WTC11 (cell line): ENCODE measurements at regions not wholly inside any gene's neighbourhood (a gene's known extent, or its start where the extent isn't known, plus 50 kb on each side); places are given as distances from the start of the nearest gene placed in this dataset.

ENCODE experiments used
- ATAC-seq: fragments of 200-7000 bp; cut with Tn5 transposase; 2 replicates; pipeline ENCODE4 v1.10.0; 2021; ENCODE audit warnings: mild to moderate bottlenecking, moderate library complexity
- CTCF ChIA-PET: fragments of 300-600 bp; sonication (Branson Sonifier 250); formaldehyde crosslinking; loops from one replicate; lab custom pipeline; 2021; ENCODE audit warnings: antibody characterized with exemption; lab: Charles Lee
- POLR2A ChIA-PET: fragments of 350-600 bp; sonication (Branson Sonifier 250); formaldehyde crosslinking; loops from one replicate; lab custom pipeline; 2021; ENCODE audit warnings: antibody characterized with exemption; lab: Charles Lee
- DNase-seq: peaks from one replicate; pipeline ENCODE4 v3.0.0; 2021; ENCODE audit warnings: low spot score
- H3K27ac Mint-ChIP-seq: 2 replicates; pipeline ENCODE4 v1.8.0; 2021; ENCODE audit warnings: mixed read lengths
- H3K27me3 Mint-ChIP-seq: 2 replicates; pipeline ENCODE4 v1.8.0; 2021; ENCODE audit warnings: low read depth, mild to moderate bottlenecking, moderate library complexity, mixed read lengths
- H3K36me3 Mint-ChIP-seq: 2 replicates; pipeline ENCODE4 v1.8.0; 2021; ENCODE audit warnings: mixed read lengths
- H3K4me1 Mint-ChIP-seq: 2 replicates; pipeline ENCODE4 v1.8.0; 2022; ENCODE audit warnings: mixed read lengths
- H3K4me3 Mint-ChIP-seq: 2 replicates; pipeline ENCODE4 v1.8.0; 2021; ENCODE audit warnings: mild to moderate bottlenecking, moderate library complexity, mixed read lengths
- H3K9me3 Mint-ChIP-seq: 2 replicates; pipeline ENCODE4 v1.8.0; 2021; ENCODE audit warnings: mixed read lengths
- AR ChIP-seq: fragments of 250-450 bp; sonication (Bioruptor Pico); IDR thresholded peaks from 2 replicates; pipeline ENCODE4 v1.9.0; 2021; ENCODE audit warnings: mild to moderate bottlenecking
- E2F4 ChIP-seq: sonication (generic); formaldehyde crosslinking; IDR thresholded peaks from 2 replicates; pipeline ENCODE4 v1.8.1; 2022; ENCODE audit warnings: low read depth, mild to moderate bottlenecking, moderate library complexity, missing genetic modification reagents, borderline replicate concordance
- FOXJ3 ChIP-seq: sonication (generic); formaldehyde crosslinking; IDR thresholded peaks from 2 replicates; pipeline ENCODE4 v1.9.0; 2021; ENCODE audit warnings: missing genetic modification reagents, mild to moderate bottlenecking, borderline replicate concordance
- GRHL2 ChIP-seq: fragments of 250-450 bp; sonication (Bioruptor Pico); IDR thresholded peaks from 2 replicates; pipeline ENCODE4 v1.8.0; 2022; ENCODE audit warnings: mild to moderate bottlenecking, moderate library complexity; ENCODE audit not compliant: insufficient replicate concordance, severe bottlenecking
- IRF2 ChIP-seq: sonication (generic); formaldehyde crosslinking; IDR thresholded peaks from 2 replicates; pipeline ENCODE4 v1.8.0; 2022; ENCODE audit warnings: low read depth, missing genetic modification reagents, borderline replicate concordance
- STAT6 ChIP-seq: sonication (generic); formaldehyde crosslinking; conservative IDR thresholded peaks from 2 replicates; pipeline ENCODE4 v1.8.1; 2023; ENCODE audit warnings: mild to moderate bottlenecking, low read depth, missing genetic modification reagents, moderate library complexity
- ZNF416 ChIP-seq: fragments of 250-450 bp; sonication (Bioruptor Pico); IDR thresholded peaks from 2 replicates; pipeline ENCODE4 v1.9.0; 2021; ENCODE audit warnings: mild to moderate bottlenecking, inconsistent platforms
- ZNF671 ChIP-seq: fragments of 250-450 bp; sonication (Bioruptor Pico); IDR thresholded peaks from 2 replicates; pipeline ENCODE4 v1.8.0; 2021; ENCODE audit warnings: mild to moderate bottlenecking
- ZSCAN18 ChIP-seq: fragments of 250-450 bp; sonication (Bioruptor Pico); IDR thresholded peaks from 2 replicates; pipeline ENCODE4 v2.1.2; 2022; ENCODE audit warnings: mild to moderate bottlenecking, moderate library complexity
- TF ChIP-seq, protein P1 (sequence below): sonication (generic); formaldehyde crosslinking; IDR thresholded peaks from 2 replicates; pipeline ENCODE4 v1.8.1; 2023; ENCODE audit warnings: mild to moderate bottlenecking, missing genetic modification reagents, moderate library complexity
- TF ChIP-seq, protein P2 (sequence below): fragments of 250-450 bp; sonication (Bioruptor Pico); IDR thresholded peaks from 2 replicates; pipeline ENCODE4 v1.9.0; 2021; ENCODE audit warnings: mild to moderate bottlenecking, borderline replicate concordance
- TF ChIP-seq, protein P3 (sequence below): sonication (generic); formaldehyde crosslinking; IDR thresholded peaks from 2 replicates; pipeline ENCODE4 v1.8.0; 2022; ENCODE audit warnings: mild to moderate bottlenecking, missing genetic modification reagents

DNA sequence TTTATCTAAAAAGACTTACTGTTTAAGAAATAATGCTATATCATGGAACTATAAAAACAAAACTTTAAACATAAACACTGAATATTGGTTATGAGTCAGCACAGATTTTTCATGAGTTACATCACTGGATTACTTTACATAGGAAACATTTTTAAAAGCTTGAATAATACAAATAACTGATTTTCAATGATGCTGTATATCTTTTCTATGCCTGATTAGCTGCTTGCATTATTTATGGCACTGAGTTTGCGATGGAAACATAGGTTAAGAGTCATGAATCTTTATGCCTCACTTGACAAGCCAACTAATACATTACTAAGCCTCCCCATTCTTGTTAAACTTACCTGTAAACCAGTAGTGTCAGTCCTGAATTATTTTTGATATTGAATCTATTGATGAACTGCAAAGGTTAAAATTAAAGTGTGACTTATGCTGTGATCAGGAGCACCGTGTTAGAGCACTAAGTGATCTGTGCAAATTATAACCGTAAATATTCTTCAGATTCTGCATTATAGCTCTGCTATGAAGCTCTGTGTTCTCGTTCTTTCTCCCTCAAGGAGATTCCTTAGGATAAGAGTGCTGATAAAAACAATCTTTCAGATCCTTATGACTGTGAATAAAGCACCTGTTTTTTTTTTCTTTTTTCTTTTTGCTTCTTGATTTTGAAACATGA is 437.3 kb upstream of the BCHE start:
- CTCF ChIA-PET: no interaction called here
- POLR2A ChIA-PET: no interaction called here
- DNase-seq: no peak
- Mint-ChIP-seq H3K4me3 (no peak overlapping the region), H3K36me3 (no peaks in the 10 kb centered on the region), H3K27ac (no peak overlapping the region), H3K4me1 (no peaks in the 10 kb centered on the region), H3K27me3 (no peaks in the 10 kb centered on the region), H3K9me3 (no peaks in the 10 kb centered on the region)
- TF ChIP-seq, protein P1, sequence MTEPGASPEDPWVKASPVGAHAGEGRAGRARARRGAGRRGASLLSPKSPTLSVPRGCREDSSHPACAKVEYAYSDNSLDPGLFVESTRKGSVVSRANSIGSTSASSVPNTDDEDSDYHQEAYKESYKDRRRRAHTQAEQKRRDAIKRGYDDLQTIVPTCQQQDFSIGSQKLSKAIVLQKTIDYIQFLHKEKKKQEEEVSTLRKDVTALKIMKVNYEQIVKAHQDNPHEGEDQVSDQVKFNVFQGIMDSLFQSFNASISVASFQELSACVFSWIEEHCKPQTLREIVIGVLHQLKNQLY (CRISPR knock-in tag): no peak
- TF ChIP-seq, protein P2, sequence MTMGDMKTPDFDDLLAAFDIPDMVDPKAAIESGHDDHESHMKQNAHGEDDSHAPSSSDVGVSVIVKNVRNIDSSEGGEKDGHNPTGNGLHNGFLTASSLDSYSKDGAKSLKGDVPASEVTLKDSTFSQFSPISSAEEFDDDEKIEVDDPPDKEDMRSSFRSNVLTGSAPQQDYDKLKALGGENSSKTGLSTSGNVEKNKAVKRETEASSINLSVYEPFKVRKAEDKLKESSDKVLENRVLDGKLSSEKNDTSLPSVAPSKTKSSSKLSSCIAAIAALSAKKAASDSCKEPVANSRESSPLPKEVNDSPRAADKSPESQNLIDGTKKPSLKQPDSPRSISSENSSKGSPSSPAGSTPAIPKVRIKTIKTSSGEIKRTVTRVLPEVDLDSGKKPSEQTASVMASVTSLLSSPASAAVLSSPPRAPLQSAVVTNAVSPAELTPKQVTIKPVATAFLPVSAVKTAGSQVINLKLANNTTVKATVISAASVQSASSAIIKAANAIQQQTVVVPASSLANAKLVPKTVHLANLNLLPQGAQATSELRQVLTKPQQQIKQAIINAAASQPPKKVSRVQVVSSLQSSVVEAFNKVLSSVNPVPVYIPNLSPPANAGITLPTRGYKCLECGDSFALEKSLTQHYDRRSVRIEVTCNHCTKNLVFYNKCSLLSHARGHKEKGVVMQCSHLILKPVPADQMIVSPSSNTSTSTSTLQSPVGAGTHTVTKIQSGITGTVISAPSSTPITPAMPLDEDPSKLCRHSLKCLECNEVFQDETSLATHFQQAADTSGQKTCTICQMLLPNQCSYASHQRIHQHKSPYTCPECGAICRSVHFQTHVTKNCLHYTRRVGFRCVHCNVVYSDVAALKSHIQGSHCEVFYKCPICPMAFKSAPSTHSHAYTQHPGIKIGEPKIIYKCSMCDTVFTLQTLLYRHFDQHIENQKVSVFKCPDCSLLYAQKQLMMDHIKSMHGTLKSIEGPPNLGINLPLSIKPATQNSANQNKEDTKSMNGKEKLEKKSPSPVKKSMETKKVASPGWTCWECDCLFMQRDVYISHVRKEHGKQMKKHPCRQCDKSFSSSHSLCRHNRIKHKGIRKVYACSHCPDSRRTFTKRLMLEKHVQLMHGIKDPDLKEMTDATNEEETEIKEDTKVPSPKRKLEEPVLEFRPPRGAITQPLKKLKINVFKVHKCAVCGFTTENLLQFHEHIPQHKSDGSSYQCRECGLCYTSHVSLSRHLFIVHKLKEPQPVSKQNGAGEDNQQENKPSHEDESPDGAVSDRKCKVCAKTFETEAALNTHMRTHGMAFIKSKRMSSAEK: no peak
- no peak for TF ChIP-seq ZNF416 (CRISPR knock-in tag)
- no peak for ATAC-seq

GRCh38 chr3:166270429-166270828 is 433.2 kb upstream of the BCHE start:
- no peak for ATAC-seq
- TF ChIP-seq, protein P3, sequence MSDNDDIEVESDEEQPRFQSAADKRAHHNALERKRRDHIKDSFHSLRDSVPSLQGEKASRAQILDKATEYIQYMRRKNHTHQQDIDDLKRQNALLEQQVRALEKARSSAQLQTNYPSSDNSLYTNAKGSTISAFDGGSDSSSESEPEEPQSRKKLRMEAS (CRISPR knock-in tag): no peak
- no peak for TF ChIP-seq STAT6
- TF ChIP-seq ZSCAN18 (CRISPR knock-in tag): no peak
- TF ChIP-seq IRF2: no peak
- no peak for TF ChIP-seq GRHL2 (CRISPR knock-in tag)
- TF ChIP-seq E2F4: no peak
- no peak for TF ChIP-seq AR (CRISPR knock-in tag)
- TF ChIP-seq FOXJ3 (CRISPR knock-in tag): no peak
- no peak for TF ChIP-seq ZNF671
- POLR2A ChIA-PET: no interaction called here
- no peak for DNase-seq
- no peaks in the 10 kb centered on the region for H3K36me3 Mint-ChIP-seq
- no peak overlapping the region for H3K4me3 Mint-ChIP-seq
- no peaks in the 10 kb centered on the region for H3K9me3 Mint-ChIP-seq
- no peak overlapping the region for H3K27ac Mint-ChIP-seq
- H3K4me1 Mint-ChIP-seq: no peaks in the 10 kb centered on the region
- CTCF ChIA-PET: no interaction called here
- H3K27me3 Mint-ChIP-seq: no peaks in the 10 kb centered on the region
